ENCODE measurements at regions not wholly inside any gene's neighbourhood (a gene's known extent, or its start where the extent isn't known, plus 50 kb on each side); places are given as distances from the start of the nearest gene placed in this dataset.

DNA sequence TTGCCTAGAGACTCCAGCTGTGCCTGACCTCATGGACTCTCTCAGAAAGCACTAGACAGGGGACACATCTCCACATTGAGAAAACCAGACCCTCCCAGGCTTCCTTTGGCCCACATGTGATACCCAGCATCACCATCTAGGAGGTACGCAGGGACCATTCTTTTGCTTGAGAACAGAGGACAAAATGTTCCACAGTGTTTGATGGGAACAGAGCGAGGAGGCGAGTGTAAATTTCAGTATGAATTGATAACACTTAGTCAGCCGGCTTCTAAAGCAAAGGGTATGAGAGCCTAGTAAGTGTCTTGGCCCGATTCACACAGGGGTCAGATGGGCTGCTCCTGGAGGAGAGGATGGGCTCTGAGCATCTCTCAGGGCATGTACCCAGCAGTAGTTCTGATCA, 1052.4 kb downstream of the BCL11B start:
- CTCF ChIA-PET: no interaction called here
- BruUV-seq (replicated peaks): no TSS peak
- POLR2A ChIA-PET: no interaction called here
- H3K9ac ChIP-seq (replicated peaks; ENCODE audit: extremely low read depth, insufficient read depth, low read length): no peak overlapping the region
- FAIRE-seq (no peak), DNase-seq (ENCODE audit: low read depth, low spot score) (no peak)
- H3K4me1 ChIP-seq (ENCODE audit: control insufficient read depth, extremely low read depth, insufficient read depth, low read length): no peaks in the 10 kb centered on the region
- dilution Hi-C loops (cut with MboI; ENCODE audit: extremely low pct_ligation_motif_present, low sequenced_read_pairs) (no loop called here), intact Hi-C loops (cut with micrococcal nuclease) (no loop called here)
- H4K20me1 ChIP-seq (replicated peaks; ENCODE audit: control insufficient read depth, extremely low read depth, insufficient read depth, low read length): no peaks in the 10 kb centered on the region
- no peak overlapping the region for H2AFZ ChIP-seq (ENCODE audit: low read depth, low read length)
- no peaks in the 10 kb centered on the region for H3K9me1 ChIP-seq (replicated peaks; ENCODE audit: control insufficient read depth, extremely low read depth, insufficient read depth, low read length)
- H3K4me2 ChIP-seq (ENCODE audit: insufficient read depth, low read length): no peak overlapping the region
- H3K36me3 ChIP-seq (ENCODE audit: control insufficient read depth in 2 of 2, extremely low read depth in 1 of 2, insufficient read depth in 2 of 2, low read length in 2 of 2): no peaks in the 10 kb centered on the region
- peaks cover under 1% of the 10 kb centered on the region for H3K9me3 ChIP-seq (replicated peaks; ENCODE audit: control insufficient read depth, insufficient read depth, low read length)
- no peaks in the 10 kb centered on the region for H3K79me2 ChIP-seq (ENCODE audit: control insufficient read depth, insufficient read depth, low read length)
- H3K27me3 ChIP-seq (ENCODE audit: control insufficient read depth in 2 of 2, insufficient read depth in 2 of 2, low read length in 2 of 2): no peaks in the 10 kb centered on the region
- TF ChIP-seq JUN (IDR thresholded peaks at IDR 0.05; ENCODE audit: borderline replicate concordance, insufficient read depth, insufficient read length, low read depth) (no peak), GATA2 (IDR thresholded peaks at IDR 0.05; ENCODE audit: insufficient read depth, insufficient read length, low read depth, low read length) (no peak), MYC (IDR thresholded peaks at IDR 0.05; ENCODE audit: low read depth, low read length) (no peak), FOS (IDR thresholded peaks at IDR 0.05; ENCODE audit: borderline replicate concordance, insufficient read depth, low read length) (no peak), POLR2A (IDR thresholded peaks at IDR 0.05; ENCODE audit: low read depth, low read length) (no peak), POLR2AphosphoS5 (IDR thresholded peaks at IDR 0.05; ENCODE audit: insufficient read depth, low read depth, low read length) (no peak), EZH2 (IDR thresholded peaks at IDR 0.05; ENCODE audit: borderline replicate concordance, low read depth, low read length, severe bottlenecking) (no peak)
- TF ChIP-seq, protein P1, sequence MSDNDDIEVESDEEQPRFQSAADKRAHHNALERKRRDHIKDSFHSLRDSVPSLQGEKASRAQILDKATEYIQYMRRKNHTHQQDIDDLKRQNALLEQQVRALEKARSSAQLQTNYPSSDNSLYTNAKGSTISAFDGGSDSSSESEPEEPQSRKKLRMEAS (IDR thresholded peaks at IDR 0.05; ENCODE audit: insufficient read depth, insufficient read length): no peak
- TF ChIP-seq, protein P2, sequence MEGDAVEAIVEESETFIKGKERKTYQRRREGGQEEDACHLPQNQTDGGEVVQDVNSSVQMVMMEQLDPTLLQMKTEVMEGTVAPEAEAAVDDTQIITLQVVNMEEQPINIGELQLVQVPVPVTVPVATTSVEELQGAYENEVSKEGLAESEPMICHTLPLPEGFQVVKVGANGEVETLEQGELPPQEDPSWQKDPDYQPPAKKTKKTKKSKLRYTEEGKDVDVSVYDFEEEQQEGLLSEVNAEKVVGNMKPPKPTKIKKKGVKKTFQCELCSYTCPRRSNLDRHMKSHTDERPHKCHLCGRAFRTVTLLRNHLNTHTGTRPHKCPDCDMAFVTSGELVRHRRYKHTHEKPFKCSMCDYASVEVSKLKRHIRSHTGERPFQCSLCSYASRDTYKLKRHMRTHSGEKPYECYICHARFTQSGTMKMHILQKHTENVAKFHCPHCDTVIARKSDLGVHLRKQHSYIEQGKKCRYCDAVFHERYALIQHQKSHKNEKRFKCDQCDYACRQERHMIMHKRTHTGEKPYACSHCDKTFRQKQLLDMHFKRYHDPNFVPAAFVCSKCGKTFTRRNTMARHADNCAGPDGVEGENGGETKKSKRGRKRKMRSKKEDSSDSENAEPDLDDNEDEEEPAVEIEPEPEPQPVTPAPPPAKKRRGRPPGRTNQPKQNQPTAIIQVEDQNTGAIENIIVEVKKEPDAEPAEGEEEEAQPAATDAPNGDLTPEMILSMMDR (IDR thresholded peaks at IDR 0.05; ENCODE audit: extremely low read depth in 1 of 2, insufficient read depth in 1 of 2, low read depth in 1 of 2, low read length in 2 of 2): no peak
- no peak overlapping the region for H3K27ac ChIP-seq (ENCODE audit: insufficient read depth, low read depth, low read length)
- no peak overlapping the region for H3K4me3 ChIP-seq (replicated peaks in 1 of 3; ENCODE audit: insufficient read depth in 1 of 3, low read depth in 1 of 3, low read length in 3 of 3)
